Tibial nerve (tissue), 4 donors: ENCODE measurements at regions not wholly inside any gene's neighbourhood (a gene's known extent, or its start where the extent isn't known, plus 50 kb on each side); places are given as distances from the start of the nearest gene placed in this dataset.

Experiments
- DNase-seq, 2 donors: peaks; one replicate each; pipeline ENCODE4 v3.0.0-alpha.2; 2019; ENCODE audit warnings: low spot score in 2 of 2
- H3K27ac ChIP-seq, 4 donors: fragments of 200-600 bp; sonication (generic) in 3 of 4; one replicate each; pipeline ENCODE4 v1.5.1; 2017 to 2019; ENCODE audit warnings: mild to moderate bottlenecking in 1 of 4
- H3K27me3 ChIP-seq, 2 donors: fragments of 200-600 bp; sonication (generic) in 1 of 2; one replicate each; pipeline versions ENCODE4 v1.5.1 to v1.6.0; 2017 to 2019
- H3K36me3 ChIP-seq, 3 donors: fragments of 200-600 bp; sonication (generic); one replicate each; pipeline ENCODE4 v1.5.1; 2018 to 2019
- H3K4me1 ChIP-seq, 4 donors: fragments of 200-600 bp; sonication (generic) in 3 of 4; one replicate each; pipeline ENCODE4 v1.5.1; 2017 to 2019
- H3K4me3 ChIP-seq, 4 donors: fragments of 200-600 bp; sonication (generic) in 3 of 4; one replicate each; pipeline ENCODE4 v1.5.1; 2017 to 2019; ENCODE audit warnings: mild to moderate bottlenecking in 1 of 4, moderate library complexity in 1 of 4
- H3K9me3 ChIP-seq, 4 donors: fragments of 200-600 bp; sonication (generic) in 3 of 4; one replicate each; pipeline ENCODE4 v1.5.1; 2017 to 2019
- CTCF ChIP-seq, 5 experiments: fragments of 200-600 bp in 3 of 5; fragments of 450-650 bp in 2 of 5; sonication (generic) in 3 of 5; IDR thresholded peaks; one replicate each; pipeline ENCODE4 v1.5.1; 2016 to 2019; ENCODE audit warnings: antibody characterized with exemption in 5 of 5, mild to moderate bottlenecking in 3 of 5, moderate library complexity in 2 of 5
- EP300 ChIP-seq, 2 donors: sonication (generic); formaldehyde crosslinking; IDR thresholded peaks; one replicate each; pipeline ENCODE4 v1.6.1; 2017; ENCODE audit warnings: antibody characterized with exemption in 2 of 2, mild to moderate bottlenecking in 1 of 2
- POLR2A ChIP-seq, 2 donors: fragments of 450-650 bp; IDR thresholded peaks; one replicate each; pipeline ENCODE4 v1.6.1; 2017; ENCODE audit warnings: antibody characterized with exemption in 2 of 2, mild to moderate bottlenecking in 2 of 2, moderate library complexity in 2 of 2
- WGBS, 2 donors: methylation state at CpG; one replicate each; pipeline ENCODE4 v1.1.5; 2018; 5-methylcytosine and 5-hydroxymethylcytosine counted together

DNA sequence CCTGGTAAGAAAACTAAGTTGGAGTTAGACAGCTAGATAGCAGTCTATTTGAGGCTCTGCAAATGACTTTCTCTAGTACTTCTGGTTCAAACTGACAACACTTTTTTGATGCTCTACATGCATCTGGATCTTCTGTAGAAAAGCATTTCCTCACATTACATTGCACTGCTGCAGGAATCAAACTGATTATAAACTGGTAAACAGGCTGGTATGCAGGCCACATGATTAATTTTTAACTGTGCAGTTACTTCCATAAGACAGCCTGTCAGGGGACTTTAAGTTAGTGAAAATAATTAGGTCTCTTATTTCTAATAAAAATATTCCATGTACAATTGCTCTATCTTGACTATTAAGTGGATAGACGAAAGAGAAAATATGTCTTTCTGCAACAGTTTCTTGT is 550.0 kb upstream of the ALCAM start:
- Histone ChIP-seq H3K4me3 (no peak overlapping the region), H3K4me1 (no peaks in the 10 kb centered on the region), H3K36me3 (no peaks in the 10 kb centered on the region), H3K9me3 (peaks cover 0 to 16% (median 3%) of the 10 kb centered on the region in 4 donors), H3K27me3 (no peaks in the 10 kb centered on the region), H3K27ac (no peak overlapping the region)
- TF ChIP-seq CTCF (IDR thresholded peaks at IDR 0.05) (no peak), EP300 (IDR thresholded peaks at IDR 0.05) (no peak), POLR2A (IDR thresholded peaks at IDR 0.05) (no peak)
- WGBS, 2 donors: 66 to 78% methylated on average over 1 of the region's 1 CpG
- no peak for DNase-seq

DNA sequence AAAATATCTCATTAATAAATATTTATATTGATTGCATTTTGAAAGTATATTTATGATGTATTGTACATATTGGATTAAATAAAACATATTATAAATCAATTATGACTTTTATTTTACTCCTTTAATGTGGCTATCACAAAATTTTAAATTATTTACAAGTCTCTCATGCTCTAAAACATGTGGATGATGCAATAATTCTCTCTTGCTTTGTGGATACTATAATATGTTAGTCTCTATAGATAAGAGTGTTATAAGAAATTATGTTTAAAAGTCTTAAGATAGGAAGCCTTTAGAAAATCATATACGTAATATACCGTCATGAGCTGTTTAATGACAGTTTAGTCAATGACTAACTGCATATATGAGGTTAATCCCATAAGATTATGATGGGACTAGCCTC is 547.4 kb upstream of the ALCAM start:
- no peaks in the 10 kb centered on the region for H3K27me3 ChIP-seq
- peaks cover 0 to 21% (median 3%) of the 10 kb centered on the region in 4 donors for H3K9me3 ChIP-seq
- no peak for DNase-seq
- H3K4me1 ChIP-seq: no peaks in the 10 kb centered on the region
- no peaks in the 10 kb centered on the region for H3K36me3 ChIP-seq
- no peak overlapping the region for H3K4me3 ChIP-seq
- H3K27ac ChIP-seq: no peak overlapping the region
- 49 to 50% methylated on average over 2 of the region's 2 CpGs for WGBS, 2 donors
- TF ChIP-seq POLR2A (IDR thresholded peaks at IDR 0.05) (no peak), CTCF (IDR thresholded peaks at IDR 0.05) (no peak), EP300 (IDR thresholded peaks at IDR 0.05) (no peak)

DNA sequence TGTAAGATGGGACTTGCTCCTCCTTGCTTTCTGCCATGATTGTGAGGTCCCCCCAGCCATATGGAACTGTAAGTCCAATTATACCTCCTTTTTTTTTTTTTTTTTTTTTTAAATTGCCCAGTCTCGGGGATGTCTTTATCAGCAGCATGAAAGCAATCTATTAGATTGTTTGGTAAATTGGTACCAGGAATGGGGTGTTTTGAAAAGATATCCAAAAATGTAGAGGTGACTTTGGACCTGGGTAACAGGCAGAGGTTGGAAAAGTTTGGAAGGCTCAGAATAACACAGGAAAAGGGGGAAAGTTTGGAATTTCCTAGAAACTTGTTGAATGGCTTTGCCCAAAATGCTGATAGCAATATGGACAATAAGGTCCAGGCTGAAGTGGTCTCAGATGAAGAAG is 545.8 kb upstream of the ALCAM start:
- Histone ChIP-seq H3K36me3 (no peaks in the 10 kb centered on the region), H3K9me3 (peaks cover 0 to 21% (median 3%) of the 10 kb centered on the region in 4 donors), H3K27ac (no peak overlapping the region), H3K27me3 (no peaks in the 10 kb centered on the region), H3K4me3 (no peak overlapping the region), H3K4me1 (no peaks in the 10 kb centered on the region)
- TF ChIP-seq POLR2A (IDR thresholded peaks at IDR 0.05): no peak
- TF ChIP-seq EP300 (IDR thresholded peaks at IDR 0.05): no peak
- no peak for TF ChIP-seq CTCF (IDR thresholded peaks at IDR 0.05)
- 74 to 81% methylated on average over 1 of the region's 1 CpG for WGBS, 2 donors
- no peak for DNase-seq

DNA sequence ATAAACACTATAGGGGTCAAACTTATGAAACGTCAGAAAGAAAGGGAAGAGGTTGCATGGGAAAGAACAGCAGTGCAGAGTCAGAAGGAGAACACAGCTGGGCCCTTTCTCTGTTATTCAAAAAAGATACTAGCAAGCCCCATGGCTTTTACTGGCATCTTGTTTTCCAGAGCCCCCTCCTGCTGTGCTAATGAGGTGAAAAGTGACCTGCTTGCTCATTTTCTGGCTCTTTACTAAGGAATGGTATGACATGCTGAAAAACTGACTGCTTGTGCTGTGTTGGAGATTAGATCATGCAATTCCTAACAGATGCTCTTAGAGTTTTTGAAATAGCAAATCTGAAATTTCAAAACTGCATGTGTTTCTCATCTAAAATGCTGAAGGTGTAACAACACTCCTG is 541.6 kb upstream of the ALCAM start:
- 32 to 37% methylated on average over 1 of the region's 1 CpG for WGBS, 2 donors
- Histone ChIP-seq H3K27ac (no peak overlapping the region), H3K36me3 (no peaks in the 10 kb centered on the region), H3K4me1 (no peaks in the 10 kb centered on the region), H3K27me3 (no peaks in the 10 kb centered on the region), H3K4me3 (no peak overlapping the region), H3K9me3 (peaks cover 0 to 21% (median 3%) of the 10 kb centered on the region in 4 donors)
- DNase-seq: no peak
- TF ChIP-seq CTCF (IDR thresholded peaks at IDR 0.05) (no peak), EP300 (IDR thresholded peaks at IDR 0.05) (no peak), POLR2A (IDR thresholded peaks at IDR 0.05) (no peak)

- Histone ChIP-seq H3K27me3 (no peaks in the 10 kb centered on the region), H3K27ac (no peak overlapping the region), H3K36me3 (no peaks in the 10 kb centered on the region), H3K4me1 (no peaks in the 10 kb centered on the region), H3K4me3 (no peak overlapping the region), H3K9me3 (no peaks in the 10 kb centered on the region)
- 17 to 26% methylated on average over 2 of the region's 2 CpGs for WGBS, 2 donors
- TF ChIP-seq EP300 (IDR thresholded peaks at IDR 0.05): no peak
- TF ChIP-seq POLR2A (IDR thresholded peaks at IDR 0.05): no peak
- no peak for TF ChIP-seq CTCF (IDR thresholded peaks at IDR 0.05)
- DNase-seq: no peak
These were observed 535.6 kb upstream of the ALCAM start for GRCh38 chr3:104831071-104831470.
